Neural cell (in vitro differentiated cells): ENCODE measurements at regions not wholly inside any gene's neighbourhood (a gene's known extent, or its start where the extent isn't known, plus 50 kb on each side); places are given as distances from the start of the nearest gene placed in this dataset.

ENCODE experiments used
- CTCF ChIP-seq: fragments of 450-650 bp; IDR thresholded peaks from 2 replicates; pipeline ENCODE4 v1.5.1; 2014; ENCODE audit warnings: antibody characterized with exemption, mild to moderate bottlenecking, moderate library complexity; ENCODE audit not compliant: poor library complexity, severe bottlenecking
- EP300 ChIP-seq: fragments of 450-650 bp; conservative IDR thresholded peaks from 2 replicates; pipeline ENCODE4 v1.6.1; 2014; ENCODE audit warnings: antibody characterized with exemption, mild to moderate bottlenecking, moderate library complexity; ENCODE audit not compliant: poor library complexity, severe bottlenecking

- TF ChIP-seq CTCF (no peak), EP300 (no peak)
Observed at GRCh38 chr16:5706211-5706610, 608.6 kb upstream of the EEF2KMT start.
